SK-N-SH (cell line): ENCODE measurements at regions not wholly inside any gene's neighbourhood (a gene's known extent, or its start where the extent isn't known, plus 50 kb on each side); places are given as distances from the start of the nearest gene placed in this dataset.
A peak's percentile ranks its signal among the peaks of the same experiment; 100 is the strongest.

Experiments used
- CTCF ChIA-PET: fragments of 300-600, 350-600 bp; formaldehyde crosslinking; extraction: SDS; loops from one replicate; lab custom pipeline; 2021; lab: Yijun Ruan, JAX
- POLR2A ChIA-PET: fragments of 350-600 bp; sonication (Branson Sonifier 250); formaldehyde crosslinking; extraction: SDS; loops from one replicate; lab custom pipeline; 2020; ENCODE audit warnings: antibody characterized with exemption, inconsistent platforms; lab: Yijun Ruan, JAX
- DNase-seq: peaks from one replicate; pipeline ENCODE4 v3.0.0; 2012
- H2AFZ ChIP-seq: fragments of 200-600 bp; sonication (generic); 2 replicates; pipeline ENCODE4 v1.8.1; 2016; ENCODE audit warnings: antibody characterized with exemption, mild to moderate bottlenecking, low read depth
- H3F3A ChIP-seq: fragments of 200-600 bp; sonication (generic); replicated peaks from 2 replicates; pipeline ENCODE3; 2016; ENCODE audit warnings: antibody characterized with exemption, mild to moderate bottlenecking; ENCODE audit not compliant: insufficient read depth
- H3K27ac ChIP-seq, 2 experiments: fragments of 200-500 bp in 1 of 2; fragments of 200-600 bp in 1 of 2; sonication (Bioruptor generic) in 1 of 2; sonication (generic), shearing (Covaris generic) in 1 of 2; 2 replicates each; pipeline versions ENCODE4 v1.5.1 to v1.6.1; 2014 to 2016; ENCODE audit warnings: low read depth in 2 of 2, inconsistent platforms in 1 of 2, low read length in 1 of 2, mild to moderate bottlenecking in 1 of 2, mixed read lengths in 1 of 2
- H3K27me3 ChIP-seq: fragments of 200-600 bp; sonication (generic), shearing (Covaris generic); 2 replicates; pipeline ENCODE4 v1.6.1; 2016; ENCODE audit warnings: mixed run types; ENCODE audit not compliant: insufficient read depth
- H3K36me3 ChIP-seq, 2 experiments: fragments of 200-500 bp in 1 of 2; fragments of 200-600 bp in 1 of 2; sonication (Bioruptor generic) in 1 of 2; sonication (generic) in 1 of 2; replicated peaks in 1 of 2; 2 replicates each; pipeline versions ENCODE3 to v1.5.1; 2014 to 2016; ENCODE audit warnings: low read length in 1 of 2, mild to moderate bottlenecking in 1 of 2; ENCODE audit not compliant: insufficient read depth in 2 of 2, control insufficient read depth in 1 of 2
- H3K4me1 ChIP-seq, 2 experiments: fragments of 200-500 bp in 1 of 2; fragments of 200-600 bp in 1 of 2; sonication (Bioruptor generic) in 1 of 2; sonication (generic), shearing (Covaris generic) in 1 of 2; 2 replicates each; pipeline versions ENCODE4 v1.5.1 to v1.6.1; 2014 to 2016; ENCODE audit warnings: low read depth in 1 of 2, low read length in 1 of 2, mixed run types in 1 of 2; ENCODE audit not compliant: insufficient read depth in 2 of 2, control insufficient read depth in 1 of 2
- H3K4me2 ChIP-seq: fragments of 200-600 bp; sonication (generic), shearing (Covaris generic); 2 replicates; pipeline ENCODE4 v1.6.1; 2017; ENCODE audit warnings: mixed run types
- H3K4me3 ChIP-seq, 2 experiments: fragments of 200-500 bp in 1 of 2; fragments of 200-600 bp in 1 of 2; sonication (Bioruptor generic) in 1 of 2; sonication (generic), shearing (Covaris generic) in 1 of 2; 2 replicates each; pipeline versions ENCODE4 v1.5.1 to v1.8.1; 2014 to 2016; ENCODE audit warnings: low read depth in 2 of 2, inconsistent platforms in 1 of 2, low read length in 1 of 2, mild to moderate bottlenecking in 1 of 2, mixed read lengths in 1 of 2, moderate library complexity in 1 of 2
- H3K79me2 ChIP-seq: fragments of 200-600 bp; sonication (generic); 2 replicates; pipeline ENCODE4 v1.8.1; 2017; ENCODE audit warnings: mild to moderate bottlenecking; ENCODE audit not compliant: insufficient read depth
- H3K9ac ChIP-seq: fragments of 200-600 bp; sonication (generic); 2 replicates; pipeline ENCODE4 v1.6.1; 2017; ENCODE audit warnings: mixed run types
- H3K9me2 ChIP-seq: fragments of 200-600 bp; sonication (generic); 2 replicates; pipeline ENCODE4 v1.6.1; 2017; ENCODE audit warnings: mixed run types
- H3K9me3 ChIP-seq: fragments of 200-600 bp; sonication (generic); 2 replicates; pipeline ENCODE4 v1.6.1; 2017; ENCODE audit warnings: mixed run types, mild to moderate bottlenecking, moderate library complexity
- H4K20me1 ChIP-seq: fragments of 200-600 bp; sonication (generic); 2 replicates; pipeline ENCODE4 v1.6.1; 2017; ENCODE audit warnings: mild to moderate bottlenecking, mixed run types; ENCODE audit not compliant: insufficient read depth
- CHD2 ChIP-seq: fragments of 150-350 bp; IDR thresholded peaks from 2 replicates; pipeline ENCODE4 v1.6.1; 2018; ENCODE audit warnings: low read length; ENCODE audit not compliant: partially characterized antibody
- EZH2phosphoT487 ChIP-seq: fragments of 200-600 bp; sonication (generic); IDR thresholded peaks from 2 replicates; pipeline ENCODE4 v1.6.1; 2017; ENCODE audit warnings: low read depth, mixed run types, mild to moderate bottlenecking, antibody characterized with exemption, moderate library complexity, borderline replicate concordance
- FOSL2 ChIP-seq: IDR thresholded peaks from 2 replicates; pipeline ENCODE4 v1.4.0; 2012; ENCODE audit warnings: low read depth, mild to moderate bottlenecking, moderate library complexity, borderline replicate concordance
- GATA2 ChIP-seq: sonication (generic); formaldehyde crosslinking; IDR thresholded peaks from 2 replicates; pipeline ENCODE4 v1.5.0; 2020; ENCODE audit warnings: mild to moderate bottlenecking, missing genetic modification reagents
- JUND ChIP-seq: IDR thresholded peaks from 2 replicates; pipeline ENCODE4 v1.4.0; 2012
- MXI1 ChIP-seq: IDR thresholded peaks from 2 replicates; pipeline ENCODE4 v1.6.1; 2012; ENCODE audit warnings: mild to moderate bottlenecking, low read depth, low read length, improper control_type of control experiment
- RAD21 ChIP-seq: IDR thresholded peaks from 2 replicates; pipeline ENCODE4 v1.6.1; 2012; ENCODE audit warnings: mild to moderate bottlenecking, low read length
- RCOR1 ChIP-seq: fragments of 150-350 bp; IDR thresholded peaks from 2 replicates; pipeline ENCODE4 v1.6.1; 2017; ENCODE audit warnings: antibody characterized with exemption, low read length
- RXRA ChIP-seq: IDR thresholded peaks from 2 replicates; pipeline ENCODE4 v1.4.0; 2012; ENCODE audit warnings: low read depth, mild to moderate bottlenecking, borderline replicate concordance
- SMC3 ChIP-seq: IDR thresholded peaks from 2 replicates; pipeline ENCODE4 v1.6.1; 2012; ENCODE audit warnings: low read depth, low read length, improper control_type of control experiment
- TAF1 ChIP-seq: IDR thresholded peaks from 2 replicates; pipeline ENCODE4 v1.6.1; 2012; ENCODE audit warnings: low read depth, mild to moderate bottlenecking, low read length, moderate library complexity, borderline replicate concordance
- WGBS: methylation state at CpG from one replicate; pipeline ENCODE4 v1.1.6; 2017; ENCODE audit warnings: low lambda C conversion rate; 5-methylcytosine and 5-hydroxymethylcytosine counted together
- TF ChIP-seq, protein P1 (sequence below): fragments of 150-350 bp; IDR thresholded peaks from 2 replicates; pipeline ENCODE4 v1.6.1; 2016; ENCODE audit warnings: mild to moderate bottlenecking, low read depth, low read length
- TF ChIP-seq, protein P2 (sequence below): IDR thresholded peaks from 2 replicates; pipeline ENCODE4 v1.4.0; 2012; ENCODE audit warnings: low read depth
- TF ChIP-seq, protein P3 (sequence below): IDR thresholded peaks from 2 replicates; pipeline ENCODE4 v1.4.0; 2012; ENCODE audit warnings: low read depth, borderline replicate concordance
- TF ChIP-seq, protein P4 (sequence below): IDR thresholded peaks from 2 replicates; pipeline ENCODE4; 2012

DNA sequence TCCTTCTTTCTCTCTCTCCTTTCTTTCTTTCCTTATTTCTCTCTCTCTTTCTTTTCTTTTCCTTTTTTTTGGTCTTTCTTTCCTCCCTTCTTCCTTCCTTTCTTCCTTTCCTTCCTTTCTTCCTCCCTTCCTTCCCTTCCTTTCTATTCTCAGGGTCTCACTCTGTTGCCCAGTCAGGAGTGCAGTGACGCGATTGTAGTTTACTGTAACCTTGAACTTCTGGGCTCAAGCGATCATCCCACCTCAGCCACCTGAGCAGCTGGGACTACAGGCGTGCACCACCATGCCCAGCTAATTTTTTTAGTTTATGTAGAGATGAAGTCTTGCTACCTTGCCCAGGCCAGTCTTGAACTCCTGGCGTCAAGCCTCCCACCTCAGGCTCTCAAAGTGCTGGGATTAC, 83.8 kb upstream of the PPM1B start:
- Histone ChIP-seq H3K9me3 (no peaks in the 10 kb centered on the region), H3K4me1 (peaks cover 0 to 6% of the 10 kb centered on the region in 2 experiments; a peak in 1 of 4 replicates), H3K4me3 (no peak overlapping the region), H3K36me3 (no peaks in the 10 kb centered on the region), H3K9me2 (no peaks in the 10 kb centered on the region), H4K20me1 (no peaks in the 10 kb centered on the region), H3K79me2 (no peaks in the 10 kb centered on the region), H3K27me3 (no peaks in the 10 kb centered on the region), H3K27ac (no peak overlapping the region), H3F3A (no peaks in the 10 kb centered on the region), H3K4me2 (no peak overlapping the region), H2AFZ (no peak overlapping the region), H3K9ac (no peak overlapping the region)
- ChIA-PET POLR2A (no interaction called here), CTCF (interaction anchor here (0.9 to 4.0 kb wide), 6 partner anchors 12 to 394 kb away, joined by 3 to 25 read pairs (median 4); no protein-coding TSS in a partner anchor)
- DNase-seq: no peak
- 89% methylated on average over 5 of the region's 5 CpGs for WGBS
- TF ChIP-seq TAF1 (no peak), CHD2 (no peak), MXI1 (no peak), FOSL2 (no peak), EZH2phosphoT487 (no peak)
- TF ChIP-seq, protein P1, sequence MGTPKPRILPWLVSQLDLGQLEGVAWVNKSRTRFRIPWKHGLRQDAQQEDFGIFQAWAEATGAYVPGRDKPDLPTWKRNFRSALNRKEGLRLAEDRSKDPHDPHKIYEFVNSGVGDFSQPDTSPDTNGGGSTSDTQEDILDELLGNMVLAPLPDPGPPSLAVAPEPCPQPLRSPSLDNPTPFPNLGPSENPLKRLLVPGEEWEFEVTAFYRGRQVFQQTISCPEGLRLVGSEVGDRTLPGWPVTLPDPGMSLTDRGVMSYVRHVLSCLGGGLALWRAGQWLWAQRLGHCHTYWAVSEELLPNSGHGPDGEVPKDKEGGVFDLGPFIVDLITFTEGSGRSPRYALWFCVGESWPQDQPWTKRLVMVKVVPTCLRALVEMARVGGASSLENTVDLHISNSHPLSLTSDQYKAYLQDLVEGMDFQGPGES: no peak

DNA sequence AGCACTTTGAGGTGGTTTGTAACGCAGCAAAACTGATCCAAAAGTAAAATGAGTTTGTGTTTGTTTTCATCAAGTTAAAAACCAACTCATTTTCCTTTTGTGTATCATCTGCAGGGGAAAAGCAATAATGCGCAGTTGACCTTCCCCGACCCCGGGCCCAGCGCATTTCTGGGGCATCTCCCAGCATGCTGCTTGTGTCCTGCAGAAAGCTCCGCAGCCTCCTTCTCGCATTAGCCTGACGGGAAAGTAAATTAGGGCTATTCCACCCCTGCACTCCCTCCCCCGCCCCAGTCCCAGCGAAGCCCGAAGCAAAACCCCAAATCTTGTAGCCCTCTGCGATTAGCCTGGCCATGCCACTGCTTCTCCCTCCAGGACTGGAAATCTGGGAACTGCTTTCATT, 82.0 kb upstream of the PPM1B start:
- Histone ChIP-seq H3F3A (no peaks in the 10 kb centered on the region), H4K20me1 (no peaks in the 10 kb centered on the region), H3K9me2 (no peaks in the 10 kb centered on the region), H3K9me3 (no peaks in the 10 kb centered on the region), H3K4me2 (peak overlapping the region; percentile 65; the same call in 1 of the 2 replicates), H3K4me1 (peaks cover 0 to 13% of the 10 kb centered on the region in 2 experiments; a peak in 1 of 4 replicates), H3K27me3 (no peaks in the 10 kb centered on the region), H3K9ac (no peak overlapping the region), H3K27ac (no peak overlapping the region), H3K79me2 (no peaks in the 10 kb centered on the region), H3K36me3 (no peaks in the 10 kb centered on the region), H3K4me3 (no peak overlapping the region), H2AFZ (no peak overlapping the region)
- CTCF ChIA-PET: interaction anchor here (0.6 to 4.2 kb wide), 57 partner anchors 9 to 1478 kb away, joined by 3 to 30 read pairs (median 4); partner anchors contain the start of gene CAMKMT
- TF ChIP-seq SMC3 (no peak), RAD21 (no peak), JUND (no peak), GATA2 (CRISPR knock-in tag) (no peak), RXRA (no peak), RCOR1 (no peak), FOSL2 (no peak)
- TF ChIP-seq, protein P2, sequence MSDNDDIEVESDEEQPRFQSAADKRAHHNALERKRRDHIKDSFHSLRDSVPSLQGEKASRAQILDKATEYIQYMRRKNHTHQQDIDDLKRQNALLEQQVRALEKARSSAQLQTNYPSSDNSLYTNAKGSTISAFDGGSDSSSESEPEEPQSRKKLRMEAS: no peak
- TF ChIP-seq, protein P3, sequence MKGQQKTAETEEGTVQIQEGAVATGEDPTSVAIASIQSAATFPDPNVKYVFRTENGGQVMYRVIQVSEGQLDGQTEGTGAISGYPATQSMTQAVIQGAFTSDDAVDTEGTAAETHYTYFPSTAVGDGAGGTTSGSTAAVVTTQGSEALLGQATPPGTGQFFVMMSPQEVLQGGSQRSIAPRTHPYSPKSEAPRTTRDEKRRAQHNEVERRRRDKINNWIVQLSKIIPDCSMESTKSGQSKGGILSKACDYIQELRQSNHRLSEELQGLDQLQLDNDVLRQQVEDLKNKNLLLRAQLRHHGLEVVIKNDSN: no peak
- TF ChIP-seq, protein P4, sequence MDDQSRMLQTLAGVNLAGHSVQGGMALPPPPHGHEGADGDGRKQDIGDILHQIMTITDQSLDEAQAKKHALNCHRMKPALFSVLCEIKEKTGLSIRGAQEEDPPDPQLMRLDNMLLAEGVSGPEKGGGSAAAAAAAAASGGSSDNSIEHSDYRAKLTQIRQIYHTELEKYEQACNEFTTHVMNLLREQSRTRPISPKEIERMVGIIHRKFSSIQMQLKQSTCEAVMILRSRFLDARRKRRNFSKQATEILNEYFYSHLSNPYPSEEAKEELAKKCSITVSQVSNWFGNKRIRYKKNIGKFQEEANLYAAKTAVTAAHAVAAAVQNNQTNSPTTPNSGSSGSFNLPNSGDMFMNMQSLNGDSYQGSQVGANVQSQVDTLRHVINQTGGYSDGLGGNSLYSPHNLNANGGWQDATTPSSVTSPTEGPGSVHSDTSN: no peak
- no peak for DNase-seq
- WGBS: 93% methylated on average over 12 of the region's 12 CpGs
- POLR2A ChIA-PET: no interaction called here
